AG04449 (cell line): ENCODE measurements at regions not wholly inside any gene's neighbourhood (a gene's known extent, or its start where the extent isn't known, plus 50 kb on each side); places are given as distances from the start of the nearest gene placed in this dataset.

Source experiments
- CTCF ChIA-PET: fragments of 350-600 bp; formaldehyde crosslinking; extraction: SDS; loops from one replicate; lab custom pipeline; 2021; ENCODE audit warnings: antibody characterized with exemption; lab: Yijun Ruan, JAX
- POLR2A ChIA-PET: fragments of 400-600, 350-600 bp; formaldehyde crosslinking; extraction: SDS; loops from one replicate; lab custom pipeline; 2020; ENCODE audit warnings: antibody characterized with exemption, inconsistent platforms; lab: Yijun Ruan, JAX
- DNase-seq: peaks from one replicate; pipeline ENCODE4 v3.0.0-alpha.2; 2010; ENCODE audit warnings: low read depth, low spot score
- H3K4me3 ChIP-seq: 2 replicates; pipeline ENCODE4 v1.5.1; 2011; ENCODE audit warnings: low read depth, mild to moderate bottlenecking, control low read depth, low read length
- CTCF ChIP-seq: IDR thresholded peaks from one replicate; pipeline ENCODE4 v1.5.1; 2011; ENCODE audit warnings: mild to moderate bottlenecking, moderate library complexity, low read length, control low read depth, inconsistent platforms; ENCODE audit not compliant: insufficient read depth; ENCODE audit errors: missing control alignments

GRCh38 chr15:61715082-61715481 lies 345.2 kb downstream of the VPS13C start:
- no peak for TF ChIP-seq CTCF
- CTCF ChIA-PET = no interaction called here
- DNase-seq = no peak
- no peak overlapping the region for H3K4me3 ChIP-seq
- POLR2A ChIA-PET = no interaction called here

- TF ChIP-seq CTCF = no peak
- no peak for DNase-seq
- H3K4me3 ChIP-seq = no peak overlapping the region
- ChIA-PET POLR2A (no interaction called here), CTCF (no interaction called here)
Observed at GRCh38 chr15:61712129-61712759, 348.0 kb downstream of the VPS13C start.

GRCh38 chr15:61702224-61703020 lies 357.8 kb downstream of the VPS13C start:
- TF ChIP-seq CTCF = no peak
- DNase-seq = no peak
- no peak overlapping the region for H3K4me3 ChIP-seq
- POLR2A ChIA-PET = no interaction called here
- CTCF ChIA-PET = no interaction called here

GRCh38 chr15:61701455-61701854 lies 358.8 kb downstream of the VPS13C start:
- TF ChIP-seq CTCF = no peak
- DNase-seq = no peak
- CTCF ChIA-PET = no interaction called here
- no peak overlapping the region for H3K4me3 ChIP-seq
- POLR2A ChIA-PET = no interaction called here

- CTCF ChIA-PET = no interaction called here
- no peak overlapping the region for H3K4me3 ChIP-seq
- POLR2A ChIA-PET = no interaction called here
- no peak for DNase-seq
- TF ChIP-seq CTCF = no peak
Observed at GRCh38 chr15:61700803-61701202, 359.4 kb downstream of the VPS13C start.

GRCh38 chr15:61697796-61698195 lies 362.5 kb downstream of the VPS13C start:
- POLR2A ChIA-PET = no interaction called here
- no peak for TF ChIP-seq CTCF
- H3K4me3 ChIP-seq = no peak overlapping the region
- CTCF ChIA-PET = no interaction called here
- no peak for DNase-seq
